Smooth muscle cell (in vitro differentiated cells): ENCODE measurements at regions not wholly inside any gene's neighbourhood (a gene's known extent, or its start where the extent isn't known, plus 50 kb on each side); places are given as distances from the start of the nearest gene placed in this dataset.

ENCODE experiments used
- DNase-seq: peaks from one replicate; lab custom pipeline; 2025; ENCODE audit not compliant: unreplicated experiment; lab: John Stamatoyannopoulos, UW
- H2AFZ ChIP-seq: fragments of 200-600 bp; sonication (generic); 2 replicates; pipeline ENCODE4 v1.6.0; 2016; ENCODE audit warnings: antibody characterized with exemption, low read depth, mild to moderate bottlenecking
- H3F3A ChIP-seq: fragments of 200-600 bp; sonication (generic); 2 replicates; pipeline ENCODE4 v1.6.0; 2017; ENCODE audit warnings: antibody characterized with exemption, low read depth
- H3K27ac ChIP-seq: fragments of 200-600 bp; sonication (generic); 2 replicates; pipeline ENCODE4 v1.5.1; 2016; ENCODE audit warnings: low read depth, mild to moderate bottlenecking
- H3K27me3 ChIP-seq: fragments of 200-600 bp; sonication (generic); 2 replicates; pipeline ENCODE4 v1.6.1; 2016; ENCODE audit warnings: low read depth, mild to moderate bottlenecking
- H3K36me3 ChIP-seq: fragments of 200-600 bp; sonication (generic); 2 replicates; pipeline ENCODE4 v1.5.1; 2016; ENCODE audit warnings: low read depth
- H3K4me1 ChIP-seq: fragments of 200-600 bp; sonication (generic); 2 replicates; pipeline ENCODE4 v1.5.1; 2016; ENCODE audit warnings: low read depth
- H3K4me2 ChIP-seq: fragments of 200-600 bp; sonication (generic); 2 replicates; pipeline ENCODE4 v1.6.0; 2016; ENCODE audit warnings: mild to moderate bottlenecking
- H3K4me3 ChIP-seq: fragments of 200-600 bp; sonication (generic); 2 replicates; pipeline ENCODE4 v1.5.1; 2016; ENCODE audit warnings: mild to moderate bottlenecking
- H3K79me2 ChIP-seq: fragments of 200-600 bp; sonication (generic); 2 replicates; pipeline ENCODE4 v1.6.0; 2016; ENCODE audit warnings: low read depth, mild to moderate bottlenecking
- H3K9ac ChIP-seq: fragments of 200-600 bp; sonication (generic); 2 replicates; pipeline ENCODE4 v1.6.0; 2016; ENCODE audit warnings: low read depth
- H3K9me3 ChIP-seq: fragments of 200-600 bp; sonication (generic); replicated peaks from 2 replicates; pipeline ENCODE4 v1.5.1; 2016; ENCODE audit warnings: low read depth
- H4K20me1 ChIP-seq: fragments of 200-600 bp; sonication (generic); 2 replicates; pipeline ENCODE4 v1.6.0; 2016; ENCODE audit warnings: low read depth
- CTCF ChIP-seq: fragments of 200-600 bp; sonication (generic); IDR thresholded peaks from 2 replicates; pipeline ENCODE4 v1.5.1; 2017; ENCODE audit warnings: borderline replicate concordance, mild to moderate bottlenecking, antibody characterized with exemption; ENCODE audit not compliant: insufficient read depth, poor library complexity, severe bottlenecking
- WGBS: methylation state at CpG from one replicate; pipeline ENCODE4 v1.1.7; 2016; ENCODE audit warnings: low lambda C conversion rate; 5-methylcytosine and 5-hydroxymethylcytosine counted together

- TF ChIP-seq CTCF, result no peak
- H3K27me3 ChIP-seq, result no peaks in the 10 kb centered on the region
- no peak overlapping the region for H3K27ac ChIP-seq
- no peaks in the 10 kb centered on the region for H3K79me2 ChIP-seq
- no peak overlapping the region for H2AFZ ChIP-seq
- H3K9me3 ChIP-seq, result no peaks in the 10 kb centered on the region
- no peaks in the 10 kb centered on the region for H3F3A ChIP-seq
- H3K36me3 ChIP-seq, result no peaks in the 10 kb centered on the region
- no peaks in the 10 kb centered on the region for H3K4me1 ChIP-seq
- no peaks in the 10 kb centered on the region for H4K20me1 ChIP-seq
- H3K4me2 ChIP-seq, result no peak overlapping the region
- H3K9ac ChIP-seq, result no peak overlapping the region
- WGBS, result 94% methylated on average over 14 of the region's 14 CpGs
- DNase-seq, result no peak
- H3K4me3 ChIP-seq, result no peak overlapping the region
Observed at GRCh38 chr21:41585199-41585994, 77.4 kb upstream of the TMPRSS2 start.

- 95% methylated on average over 3 of the region's 4 CpGs for WGBS
- no peak overlapping the region for H3K4me3 ChIP-seq
- no peak overlapping the region for H3K4me2 ChIP-seq
- no peaks in the 10 kb centered on the region for H3K36me3 ChIP-seq
- H3F3A ChIP-seq, result no peaks in the 10 kb centered on the region
- no peak for DNase-seq
- no peaks in the 10 kb centered on the region for H3K27me3 ChIP-seq
- no peak overlapping the region for H3K27ac ChIP-seq
- TF ChIP-seq CTCF, result no peak
- H3K4me1 ChIP-seq, result no peaks in the 10 kb centered on the region
- no peak overlapping the region for H2AFZ ChIP-seq
- H3K9me3 ChIP-seq, result no peaks in the 10 kb centered on the region
- no peak overlapping the region for H3K9ac ChIP-seq
- no peaks in the 10 kb centered on the region for H4K20me1 ChIP-seq
- no peaks in the 10 kb centered on the region for H3K79me2 ChIP-seq
Observed at GRCh38 chr21:41584603-41585176, 76.7 kb upstream of the TMPRSS2 start.

- Histone ChIP-seq H4K20me1 (no peaks in the 10 kb centered on the region), H3K9ac (no peak overlapping the region), H3K4me2 (no peak overlapping the region), H3F3A (no peaks in the 10 kb centered on the region), H3K79me2 (no peaks in the 10 kb centered on the region), H3K36me3 (no peaks in the 10 kb centered on the region), H3K27ac (no peak overlapping the region), H3K27me3 (no peaks in the 10 kb centered on the region), H3K9me3 (no peaks in the 10 kb centered on the region), H2AFZ (no peak overlapping the region), H3K4me1 (no peaks in the 10 kb centered on the region), H3K4me3 (no peak overlapping the region)
- no peak for TF ChIP-seq CTCF
- no peak for DNase-seq
- 73% methylated on average over 10 of the region's 10 CpGs for WGBS
Observed at GRCh38 chr21:41583274-41583790, 75.4 kb upstream of the TMPRSS2 start.
